ENCODE measurements at regions not wholly inside any gene's neighbourhood (a gene's known extent, or its start where the extent isn't known, plus 50 kb on each side); places are given as distances from the start of the nearest gene placed in this dataset.

- TF ChIP-seq EZH2 (IDR thresholded peaks at IDR 0.05) (no peak), CTCF (IDR thresholded peaks at IDR 0.05) (no peak), EZH2phosphoT487 (IDR thresholded peaks at IDR 0.05) (no peak)
Measured at GRCh38 chr5:2603272-2603575, 148.3 kb downstream of the IRX2 start.

Data from neural progenitor cell (in vitro differentiated cells).